ENCODE measurements at regions not wholly inside any gene's neighbourhood (a gene's known extent, or its start where the extent isn't known, plus 50 kb on each side); places are given as distances from the start of the nearest gene placed in this dataset.

DNA sequence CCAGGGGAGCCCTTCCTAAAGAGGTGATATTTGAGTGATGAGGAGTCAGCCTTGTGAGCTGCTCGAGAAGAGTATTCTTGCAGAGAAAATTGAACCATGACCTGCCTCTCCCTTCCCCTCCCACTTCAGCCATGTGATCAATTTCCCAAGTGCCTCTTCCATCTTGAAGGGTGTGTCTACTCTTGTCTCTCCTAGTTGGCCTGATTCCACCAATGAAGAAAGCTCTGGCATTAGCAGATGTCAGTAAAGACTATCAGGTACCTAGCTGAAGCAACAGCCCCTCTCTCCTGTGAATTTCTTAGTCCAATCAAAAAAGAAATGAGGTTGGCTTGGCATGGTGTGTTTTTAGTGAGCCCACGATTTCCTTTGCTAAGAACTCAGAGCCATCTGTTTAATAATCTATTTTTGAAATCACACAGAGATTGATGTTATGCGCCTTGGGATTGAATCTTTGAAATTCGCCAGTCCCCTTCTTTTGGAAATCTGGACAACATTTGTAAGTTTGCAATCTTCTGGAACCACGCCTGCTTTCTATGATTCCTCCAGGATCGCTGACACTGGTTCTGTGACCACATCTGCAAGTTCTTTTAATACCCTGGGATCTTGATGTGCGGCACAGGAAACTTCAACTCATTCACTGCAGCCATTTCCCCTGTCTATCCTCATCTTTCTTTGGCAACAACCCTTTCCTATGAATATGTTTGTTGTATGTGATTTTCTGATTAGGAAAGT is 404.6 kb downstream of the DMRT2 start:
- no peak for DNase-seq (ENCODE audit: low read depth)
- H3K4me3 ChIP-seq (ENCODE audit: low read depth, low read length), result no peak overlapping the region

DNA sequence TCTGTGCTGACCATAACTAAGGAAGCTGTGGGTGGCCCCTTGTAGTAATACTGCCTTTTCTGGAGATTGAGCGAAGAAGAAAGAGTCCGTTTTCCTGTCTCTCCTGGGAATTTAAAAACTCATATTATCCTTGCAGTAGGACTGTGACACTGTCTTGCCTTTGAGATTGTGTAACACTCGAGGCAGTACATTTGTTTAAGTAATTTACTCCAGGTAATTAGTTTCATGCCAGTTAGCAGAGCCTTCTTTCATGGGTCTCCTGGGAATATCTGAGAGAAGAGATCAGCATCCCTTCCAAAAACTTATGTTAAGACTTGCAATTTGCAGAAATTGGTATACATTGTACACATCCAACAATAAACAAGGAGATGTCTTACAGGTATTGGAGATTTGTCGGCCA is 405.6 kb downstream of the DMRT2 start:
- DNase-seq (ENCODE audit: low read depth), result no peak
- TF ChIP-seq, protein P1, sequence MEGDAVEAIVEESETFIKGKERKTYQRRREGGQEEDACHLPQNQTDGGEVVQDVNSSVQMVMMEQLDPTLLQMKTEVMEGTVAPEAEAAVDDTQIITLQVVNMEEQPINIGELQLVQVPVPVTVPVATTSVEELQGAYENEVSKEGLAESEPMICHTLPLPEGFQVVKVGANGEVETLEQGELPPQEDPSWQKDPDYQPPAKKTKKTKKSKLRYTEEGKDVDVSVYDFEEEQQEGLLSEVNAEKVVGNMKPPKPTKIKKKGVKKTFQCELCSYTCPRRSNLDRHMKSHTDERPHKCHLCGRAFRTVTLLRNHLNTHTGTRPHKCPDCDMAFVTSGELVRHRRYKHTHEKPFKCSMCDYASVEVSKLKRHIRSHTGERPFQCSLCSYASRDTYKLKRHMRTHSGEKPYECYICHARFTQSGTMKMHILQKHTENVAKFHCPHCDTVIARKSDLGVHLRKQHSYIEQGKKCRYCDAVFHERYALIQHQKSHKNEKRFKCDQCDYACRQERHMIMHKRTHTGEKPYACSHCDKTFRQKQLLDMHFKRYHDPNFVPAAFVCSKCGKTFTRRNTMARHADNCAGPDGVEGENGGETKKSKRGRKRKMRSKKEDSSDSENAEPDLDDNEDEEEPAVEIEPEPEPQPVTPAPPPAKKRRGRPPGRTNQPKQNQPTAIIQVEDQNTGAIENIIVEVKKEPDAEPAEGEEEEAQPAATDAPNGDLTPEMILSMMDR (IDR thresholded peaks at IDR 0.05; ENCODE audit: control insufficient read depth, extremely low read depth, insufficient read depth), result no peak
- H3K4me3 ChIP-seq (ENCODE audit: low read depth, low read length), result no peak overlapping the region

More for the DNA sequence above, 404.6 kb downstream of the DMRT2 start:
- TF ChIP-seq, protein P1 (IDR thresholded peaks at IDR 0.05; ENCODE audit: control insufficient read depth, extremely low read depth, insufficient read depth), result no peak

DNA sequence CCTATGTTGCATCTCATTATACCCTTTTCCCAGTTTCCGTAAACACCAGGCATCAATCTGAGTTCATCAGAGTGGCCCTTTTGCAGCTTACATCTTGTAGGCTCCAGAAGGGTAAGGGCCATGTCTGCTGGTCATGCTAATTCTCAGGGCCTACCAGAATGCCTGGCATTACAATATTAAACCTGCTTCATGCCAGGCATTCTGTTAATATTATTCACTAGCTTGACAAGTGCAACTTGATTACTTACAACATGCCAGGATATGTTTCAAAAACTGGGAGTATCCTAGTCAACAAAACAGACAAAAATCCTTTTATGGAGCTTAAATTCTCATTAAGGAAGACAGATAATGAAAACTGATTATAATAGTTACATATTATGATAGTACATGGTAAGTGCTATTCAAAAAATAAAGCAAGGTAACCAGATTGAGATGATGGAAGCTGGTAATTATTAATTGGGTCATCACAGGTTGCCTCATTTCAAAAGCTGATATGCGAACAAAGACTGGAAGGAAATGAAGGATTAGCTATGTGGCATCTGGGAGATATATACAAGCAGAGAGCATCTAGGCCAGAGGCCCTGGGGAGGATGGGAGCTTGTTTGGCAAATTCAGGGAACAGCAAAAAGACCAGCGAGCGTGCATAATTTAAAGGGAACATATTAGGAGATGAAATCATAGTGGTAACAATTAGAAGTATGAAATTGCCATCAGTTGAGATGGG is 406.3 kb downstream of the DMRT2 start:
- TF ChIP-seq, protein P1 (IDR thresholded peaks at IDR 0.05; ENCODE audit: control insufficient read depth, extremely low read depth, insufficient read depth), result no peak
- no peak for DNase-seq (ENCODE audit: low read depth)
- no peak overlapping the region for H3K4me3 ChIP-seq (ENCODE audit: low read depth, low read length)

DNA sequence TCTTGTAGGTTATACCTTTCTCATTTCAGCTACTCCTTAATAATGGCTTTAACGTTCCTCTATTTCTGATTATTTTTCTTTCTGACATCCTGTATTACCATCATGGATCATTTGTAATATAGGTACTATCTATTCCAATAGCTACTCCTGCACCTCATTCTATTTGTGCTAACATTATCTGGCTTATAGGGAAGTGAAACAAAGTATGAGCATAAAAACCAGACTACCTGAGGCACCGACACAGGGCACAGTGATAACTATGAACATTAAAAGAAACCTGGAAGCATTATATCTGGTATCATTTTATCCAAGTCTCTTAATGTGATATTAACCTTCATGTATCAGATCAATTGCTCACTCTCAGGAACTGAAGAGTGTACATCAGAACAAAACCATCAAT is 407.3 kb downstream of the DMRT2 start:
- no peak overlapping the region for H3K4me3 ChIP-seq (ENCODE audit: low read depth, low read length)
- no peak for DNase-seq (ENCODE audit: low read depth)
- TF ChIP-seq, protein P1 (IDR thresholded peaks at IDR 0.05; ENCODE audit: control insufficient read depth, extremely low read depth, insufficient read depth), result no peak

DNA sequence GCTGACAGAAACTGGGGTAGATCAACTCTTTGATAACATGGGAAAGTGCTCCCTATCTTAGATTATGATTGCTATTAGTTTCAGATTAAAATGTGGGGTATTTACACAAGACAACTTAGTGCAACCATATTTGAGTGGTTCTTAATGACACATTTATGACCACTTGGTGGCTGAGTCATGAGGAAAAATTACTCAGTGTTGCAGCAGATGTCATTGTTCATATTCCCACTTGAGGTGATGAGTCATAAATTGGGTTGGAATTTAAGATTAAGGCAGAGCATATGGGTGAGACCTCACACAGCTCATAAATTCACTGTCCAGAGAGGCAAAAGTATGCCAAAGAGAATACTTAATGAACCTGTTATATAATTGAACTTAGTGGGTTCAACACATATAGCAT is 408.3 kb downstream of the DMRT2 start:
- no peak overlapping the region for H3K4me3 ChIP-seq (ENCODE audit: low read depth, low read length)
- DNase-seq (ENCODE audit: low read depth), result no peak
- TF ChIP-seq, protein P1 (IDR thresholded peaks at IDR 0.05; ENCODE audit: control insufficient read depth, extremely low read depth, insufficient read depth), result no peak

DNA sequence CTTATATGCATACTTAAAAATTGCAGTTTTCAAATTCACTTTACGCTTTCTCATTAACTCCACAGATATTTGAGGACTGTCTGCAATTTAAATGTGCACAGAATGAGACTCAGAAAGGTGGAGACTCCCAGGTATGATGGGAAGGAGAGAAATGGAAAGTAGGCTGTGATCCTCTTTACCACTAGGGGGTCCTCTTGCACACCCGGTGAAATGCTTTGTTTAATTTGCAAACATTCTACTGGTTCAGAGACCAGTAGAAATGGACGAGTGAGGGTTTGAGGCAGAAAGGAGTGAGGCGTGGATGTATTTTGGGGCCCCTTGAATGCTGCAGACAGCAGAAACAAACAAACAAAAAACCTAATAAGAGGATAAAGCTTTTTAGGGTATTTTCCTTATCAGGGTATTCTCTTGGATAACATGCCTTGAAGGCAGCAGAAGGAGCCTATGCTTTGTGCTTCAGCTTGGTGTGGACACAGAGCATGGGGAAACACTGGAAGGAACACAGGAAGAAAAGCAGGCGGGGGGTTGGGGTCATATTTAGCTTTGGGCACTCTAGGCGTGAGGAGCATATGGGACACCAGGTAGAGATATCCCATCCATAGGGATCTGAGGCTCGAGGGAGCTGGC is 410.1 kb downstream of the DMRT2 start:
- no peak overlapping the region for H3K4me3 ChIP-seq (ENCODE audit: low read depth, low read length)
- DNase-seq (ENCODE audit: low read depth), result no peak
- TF ChIP-seq, protein P1 (IDR thresholded peaks at IDR 0.05; ENCODE audit: control insufficient read depth, extremely low read depth, insufficient read depth), result peak; percentile 79
